NOMO-1 treated with DMSO at 0.1 percent for 48 hours (cell line): ENCODE measurements at regions not wholly inside any gene's neighbourhood (a gene's known extent, or its start where the extent isn't known, plus 50 kb on each side); places are given as distances from the start of the nearest gene placed in this dataset.

ENCODE experiments used
- DNase-seq: peaks from one replicate; lab custom pipeline; 2025; ENCODE audit not compliant: unreplicated experiment; lab: John Stamatoyannopoulos, UW

DNA sequence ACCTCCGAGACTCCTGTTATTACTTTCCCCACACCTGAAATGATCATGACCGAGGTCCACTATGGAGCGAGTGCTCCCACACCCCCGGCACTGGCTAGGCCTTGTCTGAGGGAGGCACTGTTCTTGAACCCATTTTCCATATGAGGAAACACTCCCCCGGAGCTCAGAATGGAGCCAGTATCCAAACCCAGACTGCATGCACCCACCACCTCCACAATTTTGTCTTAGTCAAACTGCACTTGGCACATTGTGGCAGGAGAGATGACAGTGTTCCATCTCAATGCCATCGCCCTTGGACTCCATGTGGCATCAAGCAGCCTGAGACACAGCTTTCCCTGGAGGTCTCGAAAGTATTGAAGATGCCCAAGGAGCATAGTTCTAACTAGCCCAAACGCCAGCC lies 154.1 kb downstream of the NUP210 start:
- no peak for DNase-seq

DNA sequence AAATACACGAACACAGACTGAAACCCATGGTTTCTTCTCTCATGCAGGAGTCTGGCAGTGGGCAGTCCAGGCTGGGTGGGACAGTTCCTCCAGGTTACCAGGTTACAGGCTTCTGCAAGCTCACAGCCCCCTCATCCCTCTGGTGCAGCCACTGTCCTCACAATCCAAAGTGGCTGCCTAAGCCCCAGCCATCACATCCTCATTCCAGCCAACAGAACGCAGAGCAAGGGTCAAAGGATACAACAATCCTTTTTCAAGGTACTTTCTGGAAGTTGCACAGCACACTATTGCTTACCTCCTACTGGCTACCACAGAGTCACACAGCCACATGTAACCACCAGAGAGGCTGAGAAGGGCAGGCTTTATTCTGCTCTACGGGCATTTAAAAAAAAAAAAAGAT lies 154.6 kb downstream of the NUP210 start:
- no peak for DNase-seq

DNA sequence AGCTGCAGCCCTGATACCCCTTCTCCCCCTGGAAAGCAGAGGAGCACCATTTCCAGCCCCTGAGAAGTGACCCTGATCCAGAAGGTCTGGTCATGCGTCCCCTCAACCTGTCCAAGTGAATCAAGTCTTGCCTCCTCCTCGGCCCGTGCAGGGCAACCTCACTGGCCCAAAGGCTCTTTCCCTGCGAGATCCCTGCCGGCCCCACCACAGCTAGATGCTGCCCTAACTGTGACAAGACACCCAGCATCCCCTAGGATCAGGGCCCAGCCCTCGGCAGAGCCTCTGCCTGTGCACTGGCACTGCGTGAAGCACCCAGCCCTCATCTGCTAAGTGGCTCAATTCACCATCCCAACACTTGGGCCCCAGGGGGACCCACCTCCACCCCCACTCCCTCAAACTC lies 155.1 kb downstream of the NUP210 start:
- no peak for DNase-seq

DNA sequence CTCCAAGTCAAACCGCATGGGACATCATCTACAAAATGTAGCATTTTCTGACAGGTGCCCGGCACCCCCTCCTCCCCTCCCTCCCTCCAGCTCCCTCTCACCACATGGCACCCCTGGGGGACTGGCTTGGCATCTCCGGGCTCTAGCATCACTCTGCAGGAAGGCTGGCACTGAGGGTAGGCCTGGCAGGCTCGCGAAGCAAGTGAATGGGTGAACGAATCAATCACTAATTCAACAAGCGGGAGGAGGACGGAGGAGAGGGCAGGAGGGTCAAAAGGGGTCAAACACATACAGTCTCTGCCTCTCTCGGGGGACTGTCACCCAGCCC lies 155.7 kb downstream of the NUP210 start:
- no peak for DNase-seq

DNA sequence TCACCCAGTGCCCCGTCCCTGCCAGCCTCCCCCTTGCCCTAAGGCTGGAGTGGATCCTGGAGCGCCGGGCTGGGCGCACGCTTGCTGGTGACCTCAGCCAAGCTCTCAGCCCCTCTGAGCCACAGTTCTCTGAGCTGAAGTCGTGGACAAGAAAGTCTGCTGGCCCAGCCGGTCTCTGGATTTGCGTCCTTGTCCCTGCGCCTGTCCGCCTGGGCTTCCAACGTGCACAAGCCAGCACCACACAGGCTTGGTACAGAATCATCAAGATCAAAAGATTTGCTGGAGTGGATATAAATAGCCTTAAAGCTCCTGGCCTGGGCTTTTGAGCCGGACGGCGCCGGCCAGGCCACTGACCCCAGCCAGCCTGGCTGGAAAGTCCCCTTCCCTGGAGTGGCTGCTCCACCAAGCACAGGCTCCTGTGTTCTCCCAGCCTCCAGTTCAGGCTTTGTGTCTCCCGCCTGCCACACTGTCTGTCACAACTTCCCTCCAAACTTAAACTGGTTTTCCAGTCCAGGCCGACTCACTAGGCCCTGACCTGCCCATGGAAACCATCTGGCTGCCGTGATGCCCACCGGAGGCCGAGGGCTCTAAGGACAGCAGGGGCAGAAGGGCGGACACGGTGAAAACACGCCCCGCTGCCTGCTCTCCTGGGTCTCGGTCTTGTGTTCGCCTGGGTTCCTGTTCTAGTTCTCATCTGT lies 156.2 kb downstream of the NUP210 start:
- DNase-seq: no peak

DNA sequence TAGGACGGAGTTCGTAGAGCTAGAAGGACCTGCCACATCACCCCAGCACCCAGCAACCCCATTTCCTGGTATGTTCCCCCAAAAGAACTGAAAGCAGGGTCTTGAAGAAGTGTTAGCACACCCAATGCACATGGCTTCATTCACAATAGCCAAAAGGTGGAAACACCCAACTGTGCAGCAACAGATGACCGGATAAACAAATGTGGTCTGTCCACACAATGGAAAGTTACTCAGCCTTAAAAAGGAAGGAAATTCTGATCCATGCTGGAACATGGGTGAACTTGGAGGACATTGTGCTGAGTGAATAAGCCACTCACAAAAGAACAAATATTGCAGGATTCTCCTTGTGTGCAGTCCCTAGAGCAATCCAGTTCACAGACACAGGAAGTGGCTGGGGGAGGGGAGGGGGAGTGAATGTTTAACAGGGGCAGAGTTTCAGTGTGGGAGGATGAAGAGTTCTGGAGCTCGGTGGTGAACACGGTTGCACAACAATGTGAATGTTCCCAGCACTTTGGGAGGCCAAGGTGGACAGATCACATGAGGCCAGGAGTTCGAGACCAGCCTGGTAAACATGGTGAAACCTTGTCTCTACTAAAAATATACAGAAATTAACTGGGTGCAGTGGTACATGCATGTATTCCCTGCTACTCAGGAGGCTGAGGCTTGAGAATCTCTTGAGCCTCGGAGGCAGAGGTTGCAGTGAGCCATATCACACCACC lies 157.5 kb downstream of the NUP210 start:
- no peak for DNase-seq

DNA sequence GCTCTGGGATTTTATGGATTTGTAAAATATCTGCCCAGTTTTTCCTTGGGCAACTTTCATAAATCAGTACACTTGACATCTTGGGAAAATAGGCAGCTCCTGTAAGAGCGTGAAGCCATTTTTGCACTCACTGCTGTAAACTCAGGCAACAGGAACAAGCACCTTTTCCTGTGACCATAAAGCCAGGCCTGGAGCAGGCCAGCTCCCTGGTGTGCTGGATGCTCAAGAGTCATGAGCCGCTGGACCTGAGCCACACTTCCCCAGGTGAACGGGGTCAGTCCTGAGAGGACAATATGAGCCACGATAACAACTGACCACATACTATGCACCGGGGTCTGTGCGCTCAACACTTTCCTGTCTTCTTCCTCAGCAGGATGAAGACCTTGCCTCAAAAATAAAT lies 158.2 kb downstream of the NUP210 start:
- DNase-seq: no peak

DNA sequence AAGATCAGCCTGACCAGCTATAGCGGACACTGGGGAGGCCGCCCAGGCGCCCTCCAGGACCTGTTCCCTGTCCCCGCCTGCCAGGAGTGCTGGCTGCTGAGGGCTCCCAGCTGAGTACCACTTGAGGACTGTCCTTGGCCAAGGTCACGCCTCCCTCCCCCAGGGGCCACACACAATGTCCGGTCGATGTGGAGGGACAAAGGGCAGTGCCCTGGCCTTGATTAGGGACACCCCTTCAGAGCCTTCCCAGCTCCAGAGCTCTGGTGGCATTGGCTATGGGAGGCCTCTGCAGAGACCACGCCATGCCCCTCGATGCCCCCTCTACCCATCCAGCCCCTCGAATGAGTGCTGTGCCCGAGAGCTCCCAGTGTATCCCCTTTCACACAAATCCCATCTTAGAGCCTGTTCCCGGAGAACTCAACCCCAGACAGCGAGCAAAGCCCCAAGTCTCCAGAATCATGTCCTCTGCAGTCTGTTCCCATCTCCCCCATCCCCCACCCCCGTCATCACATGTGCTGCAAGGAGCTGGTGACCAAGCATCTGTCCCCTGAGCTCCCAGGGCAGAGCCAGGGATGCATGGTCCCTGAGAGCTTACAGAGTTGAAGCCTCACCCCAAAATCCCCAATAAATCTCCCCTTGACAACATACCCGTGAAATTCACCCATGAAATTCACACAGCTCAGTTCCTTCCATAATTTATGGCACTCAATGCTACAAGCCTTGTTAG lies 158.9 kb downstream of the NUP210 start:
- DNase-seq: no peak

DNA sequence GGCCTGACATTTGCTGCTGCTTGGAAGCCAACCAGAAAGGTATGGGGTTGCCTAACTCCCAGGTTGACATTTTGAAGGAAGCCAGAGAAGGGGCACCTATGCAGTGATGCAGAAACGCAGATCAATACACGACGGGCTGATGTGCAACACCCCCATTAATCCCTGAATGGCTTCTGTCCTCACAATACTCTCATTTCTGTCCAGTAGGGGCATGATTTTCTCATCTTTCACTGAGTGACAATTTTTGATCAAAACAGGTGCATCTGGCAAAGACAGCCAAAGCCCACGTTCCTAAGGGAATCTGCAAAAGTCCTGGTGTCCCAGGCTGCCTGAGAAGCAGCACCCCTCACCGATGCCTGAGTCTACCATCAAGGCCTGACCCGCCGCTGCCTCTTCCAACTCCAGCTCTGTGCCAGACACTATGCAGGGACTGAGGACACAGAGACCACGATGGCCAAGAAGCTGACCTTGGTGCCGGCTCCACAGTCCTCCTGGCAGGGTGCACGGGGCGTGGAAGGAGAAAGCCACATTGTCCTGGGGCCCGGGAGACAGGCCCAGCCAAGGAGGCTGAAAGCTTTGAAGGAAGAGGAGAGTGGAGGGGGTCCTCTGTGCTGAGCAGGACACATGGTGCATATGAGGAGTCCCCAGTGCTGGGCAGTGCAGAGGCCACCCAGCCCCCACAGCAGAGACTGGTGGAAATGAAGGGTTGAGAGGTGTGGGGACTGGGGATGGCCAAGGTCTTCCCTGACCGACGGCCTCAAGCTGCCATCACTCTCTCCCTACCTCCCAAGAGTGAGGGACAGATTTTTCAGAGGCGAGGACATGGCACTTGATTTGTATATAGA lies 159.6 kb downstream of the NUP210 start:
- no peak for DNase-seq

DNA sequence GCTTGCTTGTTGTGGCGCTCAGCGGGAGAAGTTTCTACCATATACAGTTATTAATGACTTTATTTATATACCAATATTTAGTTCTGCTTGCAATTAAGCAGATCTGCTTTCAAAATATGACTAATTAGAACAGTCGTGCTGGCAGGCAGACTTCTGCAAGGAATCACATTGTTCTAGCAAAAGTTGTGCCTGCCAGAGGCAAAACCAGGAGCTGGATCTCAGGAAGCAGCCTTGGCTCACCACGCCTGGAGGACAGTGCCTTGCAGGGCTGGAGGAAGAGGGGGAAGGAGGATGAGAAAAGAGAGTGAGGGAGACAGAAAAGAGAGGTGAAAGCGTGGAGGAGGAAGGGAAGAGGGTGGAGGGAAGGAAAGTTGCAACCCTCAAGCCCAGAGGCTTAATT lies 160.3 kb downstream of the NUP210 start:
- no peak for DNase-seq

DNA sequence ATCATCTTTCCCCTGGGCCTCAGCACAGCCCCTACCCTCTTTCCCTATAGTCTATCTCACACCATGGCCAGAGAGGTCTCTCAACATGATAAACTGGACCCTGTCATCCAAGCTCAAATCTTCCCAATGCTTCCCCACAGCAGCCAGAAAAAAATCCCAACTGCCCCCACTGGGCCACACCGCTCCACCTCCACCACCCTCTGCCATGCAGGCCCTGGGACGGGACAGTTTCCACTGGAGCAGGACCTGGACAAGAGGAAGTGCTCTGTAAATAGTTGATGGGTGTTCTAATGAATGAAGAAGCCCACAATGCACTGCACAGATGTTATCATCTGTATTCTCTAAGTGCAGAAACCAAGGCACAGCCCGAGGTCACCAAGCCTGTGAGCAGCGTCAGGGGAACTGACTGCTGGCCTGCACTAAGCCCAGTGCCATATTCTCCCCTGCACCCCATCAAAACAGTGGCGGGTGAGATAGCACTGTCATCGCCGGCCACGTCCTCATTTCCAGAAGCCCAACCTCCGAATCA lies 161.1 kb downstream of the NUP210 start:
- DNase-seq: no peak

DNA sequence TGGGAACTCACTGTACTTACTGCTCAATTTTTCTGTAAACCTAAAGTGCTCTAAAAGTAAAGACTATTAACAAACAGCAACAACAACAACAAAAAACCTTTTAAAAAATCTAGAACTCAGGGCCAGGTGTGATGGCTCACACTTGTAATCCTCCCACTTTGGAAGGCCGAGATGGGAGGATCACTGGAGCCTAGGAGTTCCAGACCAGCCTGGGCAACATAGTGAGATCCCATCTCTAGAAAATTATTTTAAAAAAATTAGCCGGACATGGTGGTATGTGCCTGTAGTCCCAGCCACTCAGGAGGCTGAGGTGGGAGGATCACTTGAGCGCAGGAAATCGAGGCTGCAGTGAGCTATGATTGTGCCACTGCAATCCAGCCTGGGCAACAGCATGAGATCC lies 161.8 kb downstream of the NUP210 start:
- no peak for DNase-seq

DNA sequence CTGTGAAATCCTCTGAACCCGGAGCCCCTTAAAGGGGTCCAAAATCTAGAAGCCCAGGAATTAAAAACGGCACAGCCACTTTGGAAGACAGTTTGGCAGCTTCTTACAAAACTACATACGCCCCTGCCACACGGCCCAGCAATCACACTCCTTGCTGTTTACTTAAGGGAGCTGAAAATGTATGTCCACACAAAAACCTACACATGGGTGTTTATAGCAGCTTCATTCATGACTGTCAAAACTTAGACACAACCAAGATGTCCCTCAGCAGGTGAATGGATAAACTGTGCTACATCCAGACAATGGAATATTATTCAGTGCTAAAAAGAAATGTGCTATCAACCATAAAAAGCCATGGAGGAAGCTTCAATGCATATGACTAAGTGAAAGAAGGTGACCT lies 162.5 kb downstream of the NUP210 start:
- no peak for DNase-seq

DNA sequence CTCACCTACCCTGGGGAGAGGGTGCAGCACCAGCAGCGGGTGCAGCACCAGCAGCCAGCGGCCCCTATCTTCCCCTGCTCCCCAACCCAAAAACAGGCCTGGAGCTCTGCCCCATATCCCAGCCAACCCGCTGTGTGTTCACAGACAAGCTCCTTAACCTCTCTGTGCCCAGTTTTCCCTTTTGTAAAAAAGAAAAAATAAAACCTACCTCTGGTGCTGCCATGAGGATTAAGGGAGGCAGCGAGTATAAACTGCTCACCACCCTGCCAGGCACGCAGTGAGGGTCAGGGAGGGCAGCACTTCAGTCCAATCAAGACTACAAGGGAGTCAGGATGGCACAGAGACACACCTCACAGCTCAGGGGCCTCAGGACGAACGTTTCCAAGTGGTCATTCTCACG lies 163.3 kb downstream of the NUP210 start:
- DNase-seq: no peak

DNA sequence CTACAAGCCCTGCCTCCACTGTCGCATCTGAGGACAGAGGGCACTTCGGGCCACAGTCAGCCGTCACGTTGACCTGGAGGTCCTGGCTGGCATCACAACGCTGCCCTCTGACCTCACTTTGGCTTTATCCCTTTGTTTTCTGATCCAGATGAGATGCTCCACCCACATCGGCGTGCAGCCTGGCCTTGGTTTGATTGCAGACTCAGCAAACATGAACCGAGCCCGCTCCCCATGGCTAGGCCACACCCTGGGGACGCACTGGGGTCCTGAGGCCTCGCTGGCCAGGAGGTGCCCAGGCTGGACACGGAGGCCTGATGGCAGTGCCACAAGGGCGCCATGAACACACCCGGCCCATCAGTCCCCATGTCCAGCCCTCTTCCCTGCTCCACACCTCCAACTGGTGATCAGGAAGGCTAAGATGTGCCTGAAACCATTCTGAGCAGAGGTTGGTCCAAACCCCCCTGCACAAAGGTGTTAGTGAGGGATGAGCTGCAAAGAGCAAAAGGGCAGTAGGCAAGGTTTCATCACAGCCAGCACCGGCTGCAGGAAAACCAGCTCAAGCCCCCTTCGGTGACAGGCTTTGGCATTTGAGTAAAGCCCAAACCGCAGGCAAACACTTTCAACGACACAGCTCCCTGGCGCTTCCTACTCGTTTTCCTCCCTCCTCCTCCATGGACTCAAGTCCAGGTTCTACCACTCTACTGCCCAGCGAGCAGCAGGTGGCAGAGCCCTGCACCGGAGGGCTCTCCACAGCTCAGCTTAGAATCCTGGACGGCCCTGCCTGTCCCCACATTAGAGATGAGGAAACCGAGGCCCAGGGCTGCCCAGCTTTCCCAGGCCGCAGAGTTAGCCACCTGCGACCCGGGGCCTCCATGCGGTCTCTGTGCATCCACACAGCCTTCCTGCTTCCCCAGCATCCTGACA lies 165.8 kb downstream of the NUP210 start:
- no peak for DNase-seq

DNA sequence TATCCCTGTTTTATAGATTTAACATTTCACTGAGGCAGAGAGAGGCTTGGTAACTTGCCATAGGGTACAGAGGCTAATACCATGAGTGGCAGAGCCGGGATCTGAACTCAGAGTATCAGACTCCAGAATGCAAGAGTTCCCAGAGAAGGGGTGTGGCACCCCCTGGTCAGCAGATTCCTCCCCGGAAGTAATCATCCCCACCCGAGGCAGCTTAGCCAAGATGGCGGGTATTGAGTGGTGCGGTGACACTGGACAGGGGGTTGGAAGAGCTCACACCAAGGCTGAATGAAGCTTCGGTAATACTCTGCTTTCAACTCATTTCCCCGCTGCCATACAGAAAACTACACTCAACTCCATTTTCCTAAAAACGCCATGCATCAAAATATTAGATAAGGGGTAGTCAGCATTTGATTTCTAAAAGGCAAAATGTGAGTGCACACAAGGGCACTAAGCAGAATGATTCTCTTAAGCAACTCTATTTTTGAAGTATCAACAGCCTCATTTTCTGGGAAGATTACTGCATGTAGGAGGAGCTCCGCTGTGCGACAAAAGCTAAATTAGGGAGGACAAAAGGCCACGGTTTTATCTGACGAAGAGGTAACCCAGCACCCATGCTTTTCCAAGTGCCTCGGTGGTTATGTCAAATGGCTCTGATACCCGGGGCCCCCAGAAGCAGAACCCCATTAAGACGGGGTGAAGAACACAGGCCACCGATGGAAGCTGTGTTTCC lies 166.7 kb downstream of the NUP210 start:
- DNase-seq: no peak

DNA sequence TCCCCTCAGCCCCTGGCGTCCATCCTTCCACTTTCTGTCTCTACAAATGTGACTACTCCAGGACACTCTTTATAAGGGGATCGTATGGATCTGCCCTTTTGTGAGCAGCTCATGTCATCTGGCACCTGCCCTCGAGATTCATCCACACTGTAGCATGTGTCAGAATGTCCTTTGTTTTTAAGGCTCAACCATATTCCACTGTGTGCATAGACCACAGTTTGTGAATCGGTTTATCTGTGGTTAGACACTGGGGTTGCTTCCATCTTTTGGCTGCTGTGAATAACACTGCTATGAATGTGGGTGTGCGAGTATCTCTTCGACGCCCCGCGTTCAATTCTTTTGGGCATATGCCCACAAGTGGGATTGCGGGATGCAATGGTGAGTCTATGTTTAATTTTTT lies 167.9 kb downstream of the NUP210 start:
- DNase-seq: no peak

DNA sequence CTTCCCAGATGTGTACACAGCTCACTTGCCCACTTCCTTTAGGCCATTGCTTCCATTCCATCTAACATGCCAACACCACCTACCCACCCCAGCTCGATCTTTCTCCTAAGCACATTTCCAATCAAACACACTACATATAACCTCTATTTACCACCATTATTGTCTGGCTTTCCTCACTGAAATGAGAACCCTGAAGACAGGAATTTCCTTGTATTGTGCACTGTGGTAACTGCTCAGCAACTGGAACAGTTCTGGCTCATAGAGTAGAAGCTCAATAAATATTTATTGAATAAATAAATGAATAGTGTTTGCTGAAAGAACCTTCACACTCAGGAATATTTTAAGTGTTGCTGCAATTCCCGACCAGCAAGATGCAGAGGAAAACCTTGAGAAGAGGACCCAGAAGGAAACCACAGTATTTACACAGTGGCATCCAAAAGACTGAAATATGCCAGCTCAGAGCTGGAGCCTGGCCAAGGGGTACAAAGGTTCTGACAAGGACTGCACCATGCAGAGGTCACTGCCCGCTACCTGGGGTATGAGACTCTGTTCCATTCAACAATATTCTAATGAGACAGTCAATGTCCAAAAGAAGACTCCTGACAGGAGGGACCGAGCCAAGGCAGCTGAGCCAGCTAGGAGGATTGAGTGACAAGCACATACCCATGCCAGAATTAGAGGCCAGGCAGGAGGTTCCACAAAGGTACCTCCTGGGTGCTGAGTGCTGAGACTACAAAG lies 168.8 kb downstream of the NUP210 start:
- no peak for DNase-seq
